Gastrocnemius medialis (tissue), 4 donors: ENCODE measurements at regions not wholly inside any gene's neighbourhood (a gene's known extent, or its start where the extent isn't known, plus 50 kb on each side); places are given as distances from the start of the nearest gene placed in this dataset.

Experiments used
- CTCF ChIP-seq, 5 experiments: fragments of 450-650 bp in 3 of 5; fragments of 200-600 bp in 2 of 5; sonication (generic) in 2 of 5; IDR thresholded peaks in 4 of 5; conservative IDR thresholded peaks in 1 of 5; 1 replicate in 4 of 5; 2 replicates in 1 of 5; pipeline ENCODE4 v1.5.1; 2016 to 2019; ENCODE audit warnings: antibody characterized with exemption in 5 of 5, mild to moderate bottlenecking in 3 of 5, moderate library complexity in 3 of 5
- POLR2A ChIP-seq, 2 donors: fragments of 450-650 bp; IDR thresholded peaks; one replicate each; pipeline ENCODE4 v1.6.1; 2017; ENCODE audit warnings: antibody characterized with exemption in 2 of 2, mild to moderate bottlenecking in 2 of 2, moderate library complexity in 2 of 2

GRCh38 chr10:70950037-70950436 lies 61.7 kb upstream of the PCBD1 start:
- TF ChIP-seq POLR2A (IDR thresholded peaks at IDR 0.05) (no peak), CTCF (IDR thresholded peaks at IDR 0.05 in 4 of 5, conservative IDR thresholded peaks at IDR 0.05 in 1 of 5) (no peak)
